HL-60 (cell line): ENCODE measurements at regions not wholly inside any gene's neighbourhood (a gene's known extent, or its start where the extent isn't known, plus 50 kb on each side); places are given as distances from the start of the nearest gene placed in this dataset.

Experiments
- DNase-seq, 2 experiments: peaks; one replicate each; pipeline ENCODE4 v3.0.0-alpha.2; 2010 to 2020; ENCODE audit warnings: low read depth in 1 of 2, low spot score in 1 of 2
- H3K27ac ChIP-seq: fragments of 250-450 bp; sonication (Bioruptor Pico); replicated peaks from 2 replicates; pipeline ENCODE4 v1.5.1; 2020; ENCODE audit warnings: mild to moderate bottlenecking, moderate library complexity
- H3K27me3 ChIP-seq: fragments of 250-450 bp; sonication (Bioruptor Pico); 2 replicates; pipeline ENCODE4 v1.5.1; 2021; ENCODE audit warnings: mild to moderate bottlenecking, moderate library complexity; ENCODE audit not compliant: insufficient read depth, poor library complexity, severe bottlenecking
- H3K4me3 ChIP-seq: replicated peaks from 2 replicates; pipeline ENCODE4 v1.5.1; 2011; ENCODE audit warnings: mild to moderate bottlenecking, control low read depth, low read length; ENCODE audit not compliant: insufficient read depth
- GABPA ChIP-seq: IDR thresholded peaks from 2 replicates; pipeline ENCODE4 v1.6.1; 2012; ENCODE audit warnings: low read depth
- POLR2AphosphoS5 ChIP-seq: IDR thresholded peaks from 2 replicates; pipeline ENCODE4 v1.6.1; 2012; ENCODE audit warnings: low read depth
- SPI1 ChIP-seq: IDR thresholded peaks from 2 replicates; pipeline ENCODE4 v1.6.1; 2012; ENCODE audit warnings: low read depth, mild to moderate bottlenecking, borderline replicate concordance
- TF ChIP-seq, protein P1 (sequence below): IDR thresholded peaks from one replicate; pipeline ENCODE4 v1.5.1; 2011; ENCODE audit warnings: low read length, control low read depth, inconsistent platforms; ENCODE audit not compliant: insufficient read depth
- TF ChIP-seq, protein P2 (sequence below): IDR thresholded peaks from 2 replicates; pipeline ENCODE4 v1.6.1; 2012; ENCODE audit warnings: low read depth; ENCODE audit not compliant: insufficient replicate concordance

DNA sequence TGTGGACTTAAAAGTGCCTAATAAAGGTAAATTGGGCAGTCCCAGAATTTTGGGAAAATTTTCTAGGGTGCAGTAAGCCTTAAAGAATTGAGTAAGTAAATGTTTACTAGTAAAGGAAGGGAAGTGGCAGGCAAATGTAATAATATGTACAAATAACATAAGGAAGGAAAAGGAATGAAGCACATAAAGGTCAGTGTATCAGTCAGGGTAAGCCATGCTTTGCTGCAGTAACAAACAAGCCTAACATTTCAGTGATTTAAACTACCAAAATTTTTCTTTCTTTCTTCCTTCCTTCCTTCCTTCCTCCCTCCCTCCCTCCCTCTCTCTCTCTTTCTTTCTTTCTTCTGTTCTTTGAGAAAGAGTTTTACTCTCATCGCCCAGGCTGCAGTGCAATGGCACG lies 117.5 kb downstream of the HAO1 start:
- Histone ChIP-seq H3K27me3 (peaks cover 2% of the 10 kb centered on the region), H3K27ac (no peak overlapping the region), H3K4me3 (no peak overlapping the region)
- no peak for DNase-seq
- no peak for TF ChIP-seq SPI1
- TF ChIP-seq, protein P1, sequence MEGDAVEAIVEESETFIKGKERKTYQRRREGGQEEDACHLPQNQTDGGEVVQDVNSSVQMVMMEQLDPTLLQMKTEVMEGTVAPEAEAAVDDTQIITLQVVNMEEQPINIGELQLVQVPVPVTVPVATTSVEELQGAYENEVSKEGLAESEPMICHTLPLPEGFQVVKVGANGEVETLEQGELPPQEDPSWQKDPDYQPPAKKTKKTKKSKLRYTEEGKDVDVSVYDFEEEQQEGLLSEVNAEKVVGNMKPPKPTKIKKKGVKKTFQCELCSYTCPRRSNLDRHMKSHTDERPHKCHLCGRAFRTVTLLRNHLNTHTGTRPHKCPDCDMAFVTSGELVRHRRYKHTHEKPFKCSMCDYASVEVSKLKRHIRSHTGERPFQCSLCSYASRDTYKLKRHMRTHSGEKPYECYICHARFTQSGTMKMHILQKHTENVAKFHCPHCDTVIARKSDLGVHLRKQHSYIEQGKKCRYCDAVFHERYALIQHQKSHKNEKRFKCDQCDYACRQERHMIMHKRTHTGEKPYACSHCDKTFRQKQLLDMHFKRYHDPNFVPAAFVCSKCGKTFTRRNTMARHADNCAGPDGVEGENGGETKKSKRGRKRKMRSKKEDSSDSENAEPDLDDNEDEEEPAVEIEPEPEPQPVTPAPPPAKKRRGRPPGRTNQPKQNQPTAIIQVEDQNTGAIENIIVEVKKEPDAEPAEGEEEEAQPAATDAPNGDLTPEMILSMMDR = no peak
- no peak for TF ChIP-seq GABPA
- TF ChIP-seq, protein P2, sequence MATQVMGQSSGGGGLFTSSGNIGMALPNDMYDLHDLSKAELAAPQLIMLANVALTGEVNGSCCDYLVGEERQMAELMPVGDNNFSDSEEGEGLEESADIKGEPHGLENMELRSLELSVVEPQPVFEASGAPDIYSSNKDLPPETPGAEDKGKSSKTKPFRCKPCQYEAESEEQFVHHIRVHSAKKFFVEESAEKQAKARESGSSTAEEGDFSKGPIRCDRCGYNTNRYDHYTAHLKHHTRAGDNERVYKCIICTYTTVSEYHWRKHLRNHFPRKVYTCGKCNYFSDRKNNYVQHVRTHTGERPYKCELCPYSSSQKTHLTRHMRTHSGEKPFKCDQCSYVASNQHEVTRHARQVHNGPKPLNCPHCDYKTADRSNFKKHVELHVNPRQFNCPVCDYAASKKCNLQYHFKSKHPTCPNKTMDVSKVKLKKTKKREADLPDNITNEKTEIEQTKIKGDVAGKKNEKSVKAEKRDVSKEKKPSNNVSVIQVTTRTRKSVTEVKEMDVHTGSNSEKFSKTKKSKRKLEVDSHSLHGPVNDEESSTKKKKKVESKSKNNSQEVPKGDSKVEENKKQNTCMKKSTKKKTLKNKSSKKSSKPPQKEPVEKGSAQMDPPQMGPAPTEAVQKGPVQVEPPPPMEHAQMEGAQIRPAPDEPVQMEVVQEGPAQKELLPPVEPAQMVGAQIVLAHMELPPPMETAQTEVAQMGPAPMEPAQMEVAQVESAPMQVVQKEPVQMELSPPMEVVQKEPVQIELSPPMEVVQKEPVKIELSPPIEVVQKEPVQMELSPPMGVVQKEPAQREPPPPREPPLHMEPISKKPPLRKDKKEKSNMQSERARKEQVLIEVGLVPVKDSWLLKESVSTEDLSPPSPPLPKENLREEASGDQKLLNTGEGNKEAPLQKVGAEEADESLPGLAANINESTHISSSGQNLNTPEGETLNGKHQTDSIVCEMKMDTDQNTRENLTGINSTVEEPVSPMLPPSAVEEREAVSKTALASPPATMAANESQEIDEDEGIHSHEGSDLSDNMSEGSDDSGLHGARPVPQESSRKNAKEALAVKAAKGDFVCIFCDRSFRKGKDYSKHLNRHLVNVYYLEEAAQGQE = no peak
- no peak for TF ChIP-seq POLR2AphosphoS5

- Histone ChIP-seq H3K27me3 (peaks cover 2% of the 10 kb centered on the region), H3K27ac (no peak overlapping the region), H3K4me3 (no peak overlapping the region)
- no peak for DNase-seq
- no peak for TF ChIP-seq GABPA
- TF ChIP-seq POLR2AphosphoS5 = no peak
- TF ChIP-seq SPI1 = no peak
- TF ChIP-seq, protein P1 = no peak
- TF ChIP-seq, protein P2 = no peak
Measured at GRCh38 chr20:7828437-7828836, 111.8 kb downstream of the HAO1 start.

DNA sequence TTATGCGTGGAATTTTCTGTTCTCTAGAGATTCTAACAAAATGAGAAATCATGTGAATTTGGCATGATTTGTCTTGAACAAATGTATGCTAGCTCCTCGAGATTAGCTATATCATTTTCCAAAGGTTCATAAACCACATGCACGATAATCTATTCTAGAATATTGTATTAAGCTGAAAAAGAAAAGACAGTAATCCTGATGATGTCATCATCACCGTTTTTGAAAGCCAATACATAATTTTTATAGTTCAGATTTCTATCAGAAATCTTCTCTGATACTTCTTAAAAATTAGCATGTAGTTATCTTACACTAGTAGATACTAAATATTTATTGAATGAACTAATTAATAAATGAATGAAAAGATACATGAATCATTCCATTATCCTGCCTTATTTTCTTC lies 111.2 kb downstream of the HAO1 start:
- Histone ChIP-seq H3K4me3 (no peak overlapping the region), H3K27ac (no peak overlapping the region), H3K27me3 (peaks cover 2% of the 10 kb centered on the region)
- no peak for DNase-seq
- TF ChIP-seq, protein P1 = no peak
- no peak for TF ChIP-seq GABPA
- TF ChIP-seq POLR2AphosphoS5 = no peak
- TF ChIP-seq, protein P2 = no peak
- no peak for TF ChIP-seq SPI1
